Colonic mucosa (tissue), 4 donors: ENCODE measurements at regions not wholly inside any gene's neighbourhood (a gene's known extent, or its start where the extent isn't known, plus 50 kb on each side); places are given as distances from the start of the nearest gene placed in this dataset.

Source experiments
- DNase-seq: peaks from one replicate; pipeline ENCODE4 v3.0.0-alpha.2; 2020
- H3K27ac ChIP-seq: fragments of 200-600 bp; one replicate; pipeline ENCODE4 v1.8.0; 2021
- H3K27me3 ChIP-seq: fragments of 200-600 bp; one replicate; pipeline ENCODE4 v1.8.0; 2021
- H3K36me3 ChIP-seq: fragments of 200-600 bp; one replicate; pipeline ENCODE4 v1.8.0; 2021
- H3K4me1 ChIP-seq: fragments of 200-600 bp; one replicate; pipeline ENCODE4 v1.8.0; 2021; ENCODE audit warnings: mild to moderate bottlenecking
- H3K4me3 ChIP-seq: fragments of 200-600 bp; one replicate; pipeline ENCODE4 v1.8.0; 2021
- H3K9ac ChIP-seq, 2 donors: one replicate each; pipeline ENCODE4 v1.7.0; 2013; ENCODE audit warnings: control low read depth in 2 of 2, low read depth in 2 of 2, low read length in 2 of 2
- H3K9me3 ChIP-seq: fragments of 200-600 bp; one replicate; pipeline ENCODE4 v1.8.0; 2021
- intact Hi-C: fragments of 100-400 bp; cut with DNase I; formaldehyde crosslinking; loops from one replicate; pipeline ENCODE4 v1.14.1; 2022
- TF ChIP-seq, protein P1 (sequence below): fragments of 200-600 bp; IDR thresholded peaks from one replicate; pipeline ENCODE4 v1.8.0; 2022; ENCODE audit warnings: antibody characterized with exemption, mild to moderate bottlenecking
- donor health status: healthy.
- donor health status: DM: no; HTN: no; CAD: no.
- donor health status: DM: no; HTN: no; CAD: no.

DNA sequence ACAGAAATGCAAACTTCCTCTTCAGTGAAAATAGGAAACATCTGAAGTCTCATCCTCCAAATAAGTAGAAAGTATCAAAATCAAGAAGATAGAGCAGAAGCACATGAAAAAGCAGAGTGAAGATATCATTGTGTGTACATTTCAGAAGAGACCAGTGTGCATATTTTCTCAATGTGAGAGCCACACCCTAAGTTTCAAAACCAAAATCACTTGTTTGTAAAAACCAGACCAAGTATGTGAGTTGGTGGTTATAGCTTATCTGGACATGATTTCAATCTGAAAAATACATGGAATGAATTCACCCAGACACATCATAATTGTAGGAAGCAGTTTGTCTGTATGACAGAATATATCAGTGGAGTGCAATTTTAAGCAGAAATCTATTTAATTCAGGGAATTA lies 536.0 kb downstream of the JRKL start:
- Histone ChIP-seq H3K27ac (no peak overlapping the region), H3K36me3 (no peaks in the 10 kb centered on the region), H3K4me1 (no peaks in the 10 kb centered on the region), H3K27me3 (no peaks in the 10 kb centered on the region), H3K4me3 (no peak overlapping the region), H3K9ac (no peak overlapping the region), H3K9me3 (no peaks in the 10 kb centered on the region)
- intact Hi-C loops, result no loop called here
- TF ChIP-seq, protein P1, sequence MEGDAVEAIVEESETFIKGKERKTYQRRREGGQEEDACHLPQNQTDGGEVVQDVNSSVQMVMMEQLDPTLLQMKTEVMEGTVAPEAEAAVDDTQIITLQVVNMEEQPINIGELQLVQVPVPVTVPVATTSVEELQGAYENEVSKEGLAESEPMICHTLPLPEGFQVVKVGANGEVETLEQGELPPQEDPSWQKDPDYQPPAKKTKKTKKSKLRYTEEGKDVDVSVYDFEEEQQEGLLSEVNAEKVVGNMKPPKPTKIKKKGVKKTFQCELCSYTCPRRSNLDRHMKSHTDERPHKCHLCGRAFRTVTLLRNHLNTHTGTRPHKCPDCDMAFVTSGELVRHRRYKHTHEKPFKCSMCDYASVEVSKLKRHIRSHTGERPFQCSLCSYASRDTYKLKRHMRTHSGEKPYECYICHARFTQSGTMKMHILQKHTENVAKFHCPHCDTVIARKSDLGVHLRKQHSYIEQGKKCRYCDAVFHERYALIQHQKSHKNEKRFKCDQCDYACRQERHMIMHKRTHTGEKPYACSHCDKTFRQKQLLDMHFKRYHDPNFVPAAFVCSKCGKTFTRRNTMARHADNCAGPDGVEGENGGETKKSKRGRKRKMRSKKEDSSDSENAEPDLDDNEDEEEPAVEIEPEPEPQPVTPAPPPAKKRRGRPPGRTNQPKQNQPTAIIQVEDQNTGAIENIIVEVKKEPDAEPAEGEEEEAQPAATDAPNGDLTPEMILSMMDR, result no peak
- no peak for DNase-seq

DNA sequence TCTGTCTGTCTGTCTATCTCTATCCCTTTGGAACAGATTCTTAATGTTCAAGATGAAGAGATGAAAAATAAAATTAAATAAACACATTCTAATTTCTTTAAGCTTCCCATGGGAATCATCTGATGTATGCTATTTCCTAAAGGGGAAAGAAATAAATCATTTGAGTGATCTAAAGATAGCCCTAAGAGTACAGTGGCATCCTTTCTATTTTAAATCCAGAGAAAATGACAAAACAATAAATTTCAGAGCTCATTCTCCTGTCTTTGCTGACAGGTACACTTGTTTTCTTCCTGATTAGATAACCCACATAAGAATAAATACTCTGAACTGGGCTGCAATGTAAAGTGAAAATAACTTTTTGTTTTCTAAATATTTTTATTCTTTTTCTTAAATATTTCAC lies 550.4 kb downstream of the JRKL start:
- no peak overlapping the region for H3K4me3 ChIP-seq
- no peak overlapping the region for H3K27ac ChIP-seq
- H3K36me3 ChIP-seq, result no peaks in the 10 kb centered on the region
- no peaks in the 10 kb centered on the region for H3K9me3 ChIP-seq
- no peaks in the 10 kb centered on the region for H3K27me3 ChIP-seq
- intact Hi-C loops, result no loop called here
- TF ChIP-seq, protein P1, result no peak
- H3K9ac ChIP-seq, result no peak overlapping the region
- DNase-seq, result no peak
- H3K4me1 ChIP-seq, result no peaks in the 10 kb centered on the region

DNA sequence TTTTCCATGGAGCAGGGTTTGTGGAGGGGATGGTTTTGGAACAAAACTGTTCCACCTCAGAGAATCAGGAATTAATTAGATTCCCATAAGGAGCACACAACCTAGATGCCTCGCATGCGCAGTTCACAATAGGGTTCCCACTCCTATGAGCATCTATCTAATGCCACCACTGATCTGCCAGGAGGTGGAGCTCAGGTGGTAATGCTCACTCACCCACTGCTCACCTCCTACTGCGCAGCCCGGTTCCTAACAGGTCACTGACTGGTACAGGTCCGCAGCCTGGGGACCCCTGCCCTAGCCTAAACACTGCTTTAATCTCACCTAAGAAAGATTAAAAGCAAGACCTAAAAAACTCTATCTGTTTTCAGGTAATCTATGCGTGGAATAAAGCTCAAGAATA lies 553.0 kb downstream of the JRKL start:
- no peak overlapping the region for H3K9ac ChIP-seq
- intact Hi-C loops, result no loop called here
- TF ChIP-seq, protein P1, result no peak
- no peaks in the 10 kb centered on the region for H3K36me3 ChIP-seq
- no peak for DNase-seq
- no peak overlapping the region for H3K27ac ChIP-seq
- no peaks in the 10 kb centered on the region for H3K27me3 ChIP-seq
- H3K9me3 ChIP-seq, result no peaks in the 10 kb centered on the region
- H3K4me1 ChIP-seq, result no peaks in the 10 kb centered on the region
- no peak overlapping the region for H3K4me3 ChIP-seq

DNA sequence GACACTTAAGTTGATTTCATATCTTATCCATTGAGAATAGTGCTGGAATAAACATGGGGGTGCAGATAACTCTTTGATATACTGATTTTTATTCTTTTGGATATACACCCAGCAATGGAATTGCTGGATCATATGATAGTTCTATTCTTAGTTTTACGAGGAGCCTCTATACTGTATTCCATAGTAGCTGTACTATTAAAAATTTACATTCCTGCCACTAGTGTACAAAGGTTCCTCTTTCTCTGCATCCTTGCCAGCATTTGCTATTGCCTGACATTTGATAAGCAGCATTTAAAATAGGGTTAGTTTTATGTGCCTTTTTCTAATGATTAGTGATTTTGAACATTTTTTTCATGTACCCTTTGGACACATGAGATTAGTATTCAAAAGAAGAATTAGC lies 554.2 kb downstream of the JRKL start:
- Histone ChIP-seq H3K9ac (no peak overlapping the region), H3K36me3 (no peaks in the 10 kb centered on the region)

DNA sequence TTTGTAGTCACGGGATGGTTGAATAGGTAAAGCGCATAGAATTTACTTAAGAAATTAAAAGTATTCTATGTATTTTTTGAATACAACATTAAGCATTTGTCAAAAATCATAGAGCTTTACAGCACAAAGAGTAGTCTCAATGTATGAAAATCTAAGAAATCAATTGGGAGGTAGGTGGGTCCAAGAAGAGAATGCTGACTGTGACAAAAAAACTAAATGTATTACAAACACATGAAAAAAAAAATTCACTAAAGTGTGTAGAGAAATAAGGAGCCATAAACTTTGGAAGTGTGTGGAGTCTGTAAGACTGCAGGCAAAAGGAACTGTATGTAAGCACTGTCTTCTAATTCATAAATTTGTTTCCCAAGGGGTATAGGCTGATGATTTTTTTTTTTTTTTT lies 558.3 kb downstream of the JRKL start:
- no peak for DNase-seq
- TF ChIP-seq, protein P1, result no peak
- Histone ChIP-seq H3K27me3 (no peaks in the 10 kb centered on the region), H3K4me1 (no peaks in the 10 kb centered on the region), H3K36me3 (no peaks in the 10 kb centered on the region), H3K9ac (no peak overlapping the region), H3K4me3 (no peak overlapping the region), H3K9me3 (no peaks in the 10 kb centered on the region), H3K27ac (no peak overlapping the region)
- intact Hi-C loops, result no loop called here

More for the DNA sequence above, 554.2 kb downstream of the JRKL start:
- no peak overlapping the region for H3K4me3 ChIP-seq
- TF ChIP-seq, protein P1, result no peak
- intact Hi-C loops, result no loop called here
- no peaks in the 10 kb centered on the region for H3K9me3 ChIP-seq
- H3K4me1 ChIP-seq, result no peaks in the 10 kb centered on the region
- H3K27me3 ChIP-seq, result no peaks in the 10 kb centered on the region
- H3K27ac ChIP-seq, result no peak overlapping the region
- DNase-seq, result no peak

GRCh38 chr11:96949464-96949863 lies 559.7 kb downstream of the JRKL start:
- Histone ChIP-seq H3K27ac (no peak overlapping the region), H3K9me3 (no peaks in the 10 kb centered on the region), H3K4me1 (no peaks in the 10 kb centered on the region), H3K9ac (no peak overlapping the region), H3K4me3 (no peak overlapping the region), H3K36me3 (no peaks in the 10 kb centered on the region), H3K27me3 (no peaks in the 10 kb centered on the region)
- DNase-seq, result no peak
- intact Hi-C loops, result no loop called here
- TF ChIP-seq, protein P1, result no peak
